SK-N-SH treated with all-trans-retinoic acid at 6 μM for 48 hours (cell line): ENCODE measurements at regions not wholly inside any gene's neighbourhood (a gene's known extent, or its start where the extent isn't known, plus 50 kb on each side); places are given as distances from the start of the nearest gene placed in this dataset.

Experiments used
- ATAC-seq: fragments of 200-7000 bp; cut with Tn5 transposase; 3 replicates; pipeline ENCODE4 v1.9.1; 2020; ENCODE audit warnings: mild to moderate bottlenecking, moderate library complexity
- ARNTL ChIP-seq: fragments of 450-650 bp; formaldehyde crosslinking; IDR thresholded peaks from 2 replicates; pipeline ENCODE4 v1.5.0; 2020; ENCODE audit warnings: low read depth, mild to moderate bottlenecking, moderate library complexity, borderline replicate concordance
- BACH2 ChIP-seq: fragments of 250-450 bp; sonication (Bioruptor Pico); IDR thresholded peaks from 2 replicates; pipeline ENCODE4 v1.9.0; 2021; ENCODE audit warnings: mild to moderate bottlenecking, borderline replicate concordance
- CSDC2 ChIP-seq: fragments of 250-450 bp; sonication (Bioruptor Pico); IDR thresholded peaks from 2 replicates; pipeline ENCODE4 v1.5.0; 2020; ENCODE audit warnings: mild to moderate bottlenecking, moderate library complexity
- ESRRG ChIP-seq: fragments of 250-450 bp; sonication (Bioruptor Pico); IDR thresholded peaks from 2 replicates; pipeline ENCODE4 v1.6.1; 2021; ENCODE audit warnings: mild to moderate bottlenecking
- GLIS3 ChIP-seq: fragments of 250-450 bp; sonication (Bioruptor Pico); IDR thresholded peaks from 2 replicates; pipeline ENCODE4 v1.5.0; 2020; ENCODE audit warnings: mild to moderate bottlenecking, moderate library complexity
- ISL1 ChIP-seq: fragments of 250-450 bp; sonication (Bioruptor Pico); IDR thresholded peaks from 2 replicates; pipeline ENCODE4 v2.1.2; 2022; ENCODE audit warnings: mild to moderate bottlenecking, moderate library complexity
- OSR1 ChIP-seq: fragments of 250-450 bp; sonication (Bioruptor Pico); IDR thresholded peaks from 2 replicates; pipeline ENCODE4 v1.8.0; 2022; ENCODE audit warnings: moderate library complexity, mild to moderate bottlenecking, inconsistent platforms
- PPARA ChIP-seq: fragments of 250-450 bp; sonication (Bioruptor Pico); IDR thresholded peaks from 2 replicates; pipeline ENCODE4 v1.5.0; 2020; ENCODE audit warnings: mild to moderate bottlenecking, borderline replicate concordance
- RARB ChIP-seq: fragments of 250-450 bp; sonication (Bioruptor Pico); IDR thresholded peaks from 2 replicates; pipeline ENCODE4 v1.8.0; 2021; ENCODE audit warnings: mild to moderate bottlenecking, moderate library complexity
- SNAI2 ChIP-seq: fragments of 250-450 bp; sonication (Bioruptor Pico); IDR thresholded peaks from 2 replicates; pipeline ENCODE4 v1.5.0; 2020; ENCODE audit warnings: mild to moderate bottlenecking, moderate library complexity
- TCF4 ChIP-seq: fragments of 250-450 bp; sonication (Bioruptor Pico); IDR thresholded peaks from 2 replicates; pipeline ENCODE4 v1.8.0; 2021; ENCODE audit warnings: mild to moderate bottlenecking, moderate library complexity, borderline replicate concordance
- TOX ChIP-seq: fragments of 250-450 bp; sonication (Bioruptor Pico); IDR thresholded peaks from 2 replicates; pipeline ENCODE4 v1.8.0; 2021; ENCODE audit warnings: mild to moderate bottlenecking, moderate library complexity, borderline replicate concordance
- ZC3H10 ChIP-seq: fragments of 250-450 bp; sonication (Bioruptor Pico); IDR thresholded peaks from 2 replicates; pipeline ENCODE4 v1.5.1; 2021; ENCODE audit warnings: mild to moderate bottlenecking, moderate library complexity
- ZFP3 ChIP-seq: fragments of 250-450 bp; sonication (Bioruptor Pico); IDR thresholded peaks from 2 replicates; pipeline ENCODE4 v1.5.0; 2020; ENCODE audit warnings: mild to moderate bottlenecking, moderate library complexity
- ZFP30 ChIP-seq: fragments of 450-650 bp; formaldehyde crosslinking; IDR thresholded peaks from 2 replicates; pipeline ENCODE4 v1.5.0; 2022; ENCODE audit warnings: mild to moderate bottlenecking, moderate library complexity
- ZNF565 ChIP-seq: fragments of 450-650 bp; formaldehyde crosslinking; conservative IDR thresholded peaks from 2 replicates; pipeline ENCODE4 v1.5.0; 2020; ENCODE audit warnings: low read depth, mild to moderate bottlenecking, moderate library complexity
- ZNF70 ChIP-seq: fragments of 450-650 bp; formaldehyde crosslinking; IDR thresholded peaks from 2 replicates; pipeline ENCODE4 v1.5.0; 2020; ENCODE audit warnings: mild to moderate bottlenecking, moderate library complexity
- ZNF8 ChIP-seq: fragments of 450-650 bp; formaldehyde crosslinking; IDR thresholded peaks from 2 replicates; pipeline ENCODE4 v1.5.0; 2020; ENCODE audit warnings: mild to moderate bottlenecking, moderate library complexity
- TF ChIP-seq, protein P1 (sequence below): fragments of 250-450 bp; sonication (Bioruptor Pico); IDR thresholded peaks from 2 replicates; pipeline ENCODE4 v1.5.1; 2020; ENCODE audit warnings: low read depth, mild to moderate bottlenecking, moderate library complexity
- TF ChIP-seq, protein P2 (sequence below): fragments of 250-450 bp; sonication (Bioruptor Pico); IDR thresholded peaks from 2 replicates; pipeline ENCODE4 v1.5.0; 2020; ENCODE audit warnings: mild to moderate bottlenecking, moderate library complexity
- TF ChIP-seq, protein P3 (sequence below): fragments of 250-450 bp; sonication (Bioruptor Pico); IDR thresholded peaks from 2 replicates; pipeline ENCODE4 v1.8.0; 2020; ENCODE audit warnings: mild to moderate bottlenecking, moderate library complexity, borderline replicate concordance
- TF ChIP-seq, protein P4 (sequence below): fragments of 250-450 bp; sonication (Bioruptor Pico); IDR thresholded peaks from 2 replicates; pipeline ENCODE4 v1.5.1; 2021; ENCODE audit warnings: mild to moderate bottlenecking, moderate library complexity

DNA sequence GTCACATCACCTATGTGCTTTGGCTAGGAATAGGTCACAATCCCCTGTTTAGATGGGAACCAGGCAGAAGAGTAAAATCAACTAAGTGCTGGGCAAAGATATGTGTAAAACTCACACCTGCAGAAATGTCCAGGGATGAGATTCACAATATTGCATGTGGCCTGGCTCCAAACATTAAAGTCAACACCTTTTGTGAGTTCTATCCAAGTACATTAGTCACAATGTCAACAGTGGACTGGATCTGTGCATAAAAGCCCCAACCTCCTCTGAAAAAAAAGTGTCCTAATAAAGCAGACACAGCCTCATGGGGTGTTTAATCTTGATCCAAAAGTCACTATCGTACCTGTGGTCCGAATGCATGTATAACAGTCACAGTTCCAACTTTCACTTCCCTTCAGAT is 1990.3 kb downstream of the TP53TG3F start (continued):
- TF ChIP-seq, protein P1, sequence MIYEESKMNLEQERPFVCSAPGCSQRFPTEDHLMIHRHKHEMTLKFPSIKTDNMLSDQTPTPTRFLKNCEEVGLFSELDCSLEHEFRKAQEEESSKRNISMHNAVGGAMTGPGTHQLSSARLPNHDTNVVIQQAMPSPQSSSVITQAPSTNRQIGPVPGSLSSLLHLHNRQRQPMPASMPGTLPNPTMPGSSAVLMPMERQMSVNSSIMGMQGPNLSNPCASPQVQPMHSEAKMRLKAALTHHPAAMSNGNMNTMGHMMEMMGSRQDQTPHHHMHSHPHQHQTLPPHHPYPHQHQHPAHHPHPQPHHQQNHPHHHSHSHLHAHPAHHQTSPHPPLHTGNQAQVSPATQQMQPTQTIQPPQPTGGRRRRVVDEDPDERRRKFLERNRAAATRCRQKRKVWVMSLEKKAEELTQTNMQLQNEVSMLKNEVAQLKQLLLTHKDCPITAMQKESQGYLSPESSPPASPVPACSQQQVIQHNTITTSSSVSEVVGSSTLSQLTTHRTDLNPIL, result no peak
- TF ChIP-seq PPARA (CRISPR knock-in tag) (no peak), ARNTL (CRISPR knock-in tag) (no peak)

DNA sequence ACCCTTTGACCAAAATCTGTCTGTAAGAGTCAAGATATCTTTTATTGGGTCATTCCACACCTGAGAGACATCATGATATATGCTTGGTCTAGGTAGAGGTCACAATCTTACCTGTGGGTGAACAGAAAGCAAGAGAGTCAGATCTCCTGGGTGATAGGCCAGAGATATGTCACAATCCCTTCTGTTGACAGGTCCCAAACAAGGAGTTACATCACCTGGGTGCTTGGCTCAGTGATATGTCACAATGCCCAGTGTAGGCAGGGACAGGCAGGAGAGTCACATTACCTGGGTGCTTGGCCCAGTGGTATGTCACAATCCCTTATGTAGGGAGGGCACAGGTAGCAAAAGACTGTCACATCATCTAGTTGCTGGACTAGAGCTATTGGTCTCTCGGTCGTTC is 1991.2 kb downstream of the TP53TG3F start:
- TF ChIP-seq OSR1 (CRISPR knock-in tag) (no peak), ZC3H10 (CRISPR knock-in tag) (no peak), SNAI2 (CRISPR knock-in tag) (no peak)
- TF ChIP-seq, protein P2, sequence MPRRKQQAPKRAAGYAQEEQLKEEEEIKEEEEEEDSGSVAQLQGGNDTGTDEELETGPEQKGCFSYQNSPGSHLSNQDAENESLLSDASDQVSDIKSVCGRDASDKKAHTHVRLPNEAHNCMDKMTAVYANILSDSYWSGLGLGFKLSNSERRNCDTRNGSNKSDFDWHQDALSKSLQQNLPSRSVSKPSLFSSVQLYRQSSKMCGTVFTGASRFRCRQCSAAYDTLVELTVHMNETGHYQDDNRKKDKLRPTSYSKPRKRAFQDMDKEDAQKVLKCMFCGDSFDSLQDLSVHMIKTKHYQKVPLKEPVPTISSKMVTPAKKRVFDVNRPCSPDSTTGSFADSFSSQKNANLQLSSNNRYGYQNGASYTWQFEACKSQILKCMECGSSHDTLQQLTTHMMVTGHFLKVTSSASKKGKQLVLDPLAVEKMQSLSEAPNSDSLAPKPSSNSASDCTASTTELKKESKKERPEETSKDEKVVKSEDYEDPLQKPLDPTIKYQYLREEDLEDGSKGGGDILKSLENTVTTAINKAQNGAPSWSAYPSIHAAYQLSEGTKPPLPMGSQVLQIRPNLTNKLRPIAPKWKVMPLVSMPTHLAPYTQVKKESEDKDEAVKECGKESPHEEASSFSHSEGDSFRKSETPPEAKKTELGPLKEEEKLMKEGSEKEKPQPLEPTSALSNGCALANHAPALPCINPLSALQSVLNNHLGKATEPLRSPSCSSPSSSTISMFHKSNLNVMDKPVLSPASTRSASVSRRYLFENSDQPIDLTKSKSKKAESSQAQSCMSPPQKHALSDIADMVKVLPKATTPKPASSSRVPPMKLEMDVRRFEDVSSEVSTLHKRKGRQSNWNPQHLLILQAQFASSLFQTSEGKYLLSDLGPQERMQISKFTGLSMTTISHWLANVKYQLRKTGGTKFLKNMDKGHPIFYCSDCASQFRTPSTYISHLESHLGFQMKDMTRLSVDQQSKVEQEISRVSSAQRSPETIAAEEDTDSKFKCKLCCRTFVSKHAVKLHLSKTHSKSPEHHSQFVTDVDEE (CRISPR knock-in tag), result no peak
- ATAC-seq, result no peak

DNA sequence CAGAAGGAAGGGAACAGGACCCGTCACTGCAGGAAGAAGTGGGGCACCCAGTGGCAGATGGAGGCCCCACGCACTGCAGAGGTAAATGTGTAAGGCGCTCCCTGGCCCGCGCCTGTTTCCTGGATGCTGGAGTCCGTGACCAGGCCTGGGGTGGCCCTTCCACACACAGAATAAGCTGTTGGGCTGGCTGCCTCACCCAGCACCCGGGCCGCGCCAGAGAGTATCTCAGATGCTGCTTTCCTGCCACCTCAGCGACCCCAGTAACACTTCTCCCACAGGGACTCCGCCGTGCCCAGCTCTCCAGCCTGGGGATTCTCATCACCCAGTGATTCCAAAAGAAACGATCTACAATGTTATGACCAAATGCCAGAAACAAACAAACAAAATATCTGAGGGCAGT is 1993.1 kb downstream of the TP53TG3F start:
- no peak for TF ChIP-seq ZNF70
- TF ChIP-seq TCF4 (CRISPR knock-in tag), result no peak
- TF ChIP-seq PPARA (CRISPR knock-in tag), result no peak
- TF ChIP-seq ZC3H10 (CRISPR knock-in tag), result no peak
- TF ChIP-seq ZFP3 (CRISPR knock-in tag), result no peak
- no peak for TF ChIP-seq ESRRG
- TF ChIP-seq, protein P1, result no peak
- TF ChIP-seq ZNF8, result no peak
- TF ChIP-seq OSR1 (CRISPR knock-in tag), result no peak
- TF ChIP-seq, protein P3, sequence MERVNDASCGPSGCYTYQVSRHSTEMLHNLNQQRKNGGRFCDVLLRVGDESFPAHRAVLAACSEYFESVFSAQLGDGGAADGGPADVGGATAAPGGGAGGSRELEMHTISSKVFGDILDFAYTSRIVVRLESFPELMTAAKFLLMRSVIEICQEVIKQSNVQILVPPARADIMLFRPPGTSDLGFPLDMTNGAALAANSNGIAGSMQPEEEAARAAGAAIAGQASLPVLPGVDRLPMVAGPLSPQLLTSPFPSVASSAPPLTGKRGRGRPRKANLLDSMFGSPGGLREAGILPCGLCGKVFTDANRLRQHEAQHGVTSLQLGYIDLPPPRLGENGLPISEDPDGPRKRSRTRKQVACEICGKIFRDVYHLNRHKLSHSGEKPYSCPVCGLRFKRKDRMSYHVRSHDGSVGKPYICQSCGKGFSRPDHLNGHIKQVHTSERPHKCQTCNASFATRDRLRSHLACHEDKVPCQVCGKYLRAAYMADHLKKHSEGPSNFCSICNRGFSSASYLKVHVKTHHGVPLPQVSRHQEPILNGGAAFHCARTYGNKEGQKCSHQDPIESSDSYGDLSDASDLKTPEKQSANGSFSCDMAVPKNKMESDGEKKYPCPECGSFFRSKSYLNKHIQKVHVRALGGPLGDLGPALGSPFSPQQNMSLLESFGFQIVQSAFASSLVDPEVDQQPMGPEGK, result no peak
- no peak for TF ChIP-seq RARB (CRISPR knock-in tag)
- TF ChIP-seq BACH2 (CRISPR knock-in tag), result no peak
- TF ChIP-seq CSDC2 (CRISPR knock-in tag), result no peak
- no peak for TF ChIP-seq TOX (CRISPR knock-in tag)
- no peak for TF ChIP-seq SNAI2 (CRISPR knock-in tag)
- no peak for TF ChIP-seq ISL1 (CRISPR knock-in tag)
- no peak for TF ChIP-seq ZFP30 (CRISPR knock-in tag)
- no peak for TF ChIP-seq ZNF565 (CRISPR knock-in tag)
- TF ChIP-seq GLIS3 (CRISPR knock-in tag), result no peak
- TF ChIP-seq, protein P4, sequence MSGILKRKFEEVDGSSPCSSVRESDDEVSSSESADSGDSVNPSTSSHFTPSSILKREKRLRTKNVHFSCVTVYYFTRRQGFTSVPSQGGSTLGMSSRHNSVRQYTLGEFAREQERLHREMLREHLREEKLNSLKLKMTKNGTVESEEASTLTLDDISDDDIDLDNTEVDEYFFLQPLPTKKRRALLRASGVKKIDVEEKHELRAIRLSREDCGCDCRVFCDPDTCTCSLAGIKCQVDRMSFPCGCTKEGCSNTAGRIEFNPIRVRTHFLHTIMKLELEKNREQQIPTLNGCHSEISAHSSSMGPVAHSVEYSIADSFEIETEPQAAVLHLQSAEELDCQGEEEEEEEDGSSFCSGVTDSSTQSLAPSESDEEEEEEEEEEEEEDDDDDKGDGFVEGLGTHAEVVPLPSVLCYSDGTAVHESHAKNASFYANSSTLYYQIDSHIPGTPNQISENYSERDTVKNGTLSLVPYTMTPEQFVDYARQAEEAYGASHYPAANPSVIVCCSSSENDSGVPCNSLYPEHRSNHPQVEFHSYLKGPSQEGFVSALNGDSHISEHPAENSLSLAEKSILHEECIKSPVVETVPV (CRISPR knock-in tag), result no peak
- no peak for ATAC-seq

DNA sequence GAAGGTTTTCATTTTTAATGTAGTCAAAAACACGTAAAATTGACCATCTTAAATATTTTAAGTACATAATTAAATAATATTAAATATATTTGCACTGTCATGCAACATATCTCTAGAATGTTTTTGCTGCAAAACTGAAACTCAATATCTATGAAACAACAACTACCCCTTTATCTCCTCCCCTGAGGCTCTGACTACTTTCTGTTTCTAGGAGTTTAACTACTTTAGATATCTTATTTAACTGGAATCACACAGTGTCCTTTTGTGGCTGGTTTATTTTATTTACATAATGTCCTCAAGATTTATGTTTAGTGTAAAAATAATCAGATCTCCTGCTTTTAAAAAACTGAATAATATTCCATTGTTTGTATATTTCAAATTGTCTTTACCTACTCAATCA is 2003.9 kb downstream of the TP53TG3F start:
- no peak for ATAC-seq
- no peak for TF ChIP-seq TOX (CRISPR knock-in tag)
- no peak for TF ChIP-seq ZC3H10 (CRISPR knock-in tag)
- TF ChIP-seq ESRRG, result no peak
- TF ChIP-seq RARB (CRISPR knock-in tag), result no peak
- TF ChIP-seq BACH2 (CRISPR knock-in tag), result no peak
- TF ChIP-seq, protein P1, result no peak
- TF ChIP-seq, protein P3, result no peak
- TF ChIP-seq OSR1 (CRISPR knock-in tag), result no peak
- no peak for TF ChIP-seq ZFP30 (CRISPR knock-in tag)
- TF ChIP-seq ZNF565 (CRISPR knock-in tag), result no peak
- no peak for TF ChIP-seq ZFP3 (CRISPR knock-in tag)
- no peak for TF ChIP-seq ARNTL (CRISPR knock-in tag)
- no peak for TF ChIP-seq GLIS3 (CRISPR knock-in tag)
